Caki2 (cell line): ENCODE measurements at regions not wholly inside any gene's neighbourhood (a gene's known extent, or its start where the extent isn't known, plus 50 kb on each side); places are given as distances from the start of the nearest gene placed in this dataset.
"Not testable (repeated sequence)": the region's sequence is repeated elsewhere in the genome, so short reads cannot be mapped to it uniquely, and the experiment has no call there.

Experiments used
- DNase-seq: peaks from one replicate; pipeline ENCODE4 v3.0.0-alpha.2; 2015; ENCODE audit warnings: low read depth
- in situ Hi-C: cut with HindIII; loops from 2 replicates; pipeline ENCODE4 v1.10.0; 2016; ENCODE audit warnings: low sequenced_read_pairs, low pct_unique_long_range_greater_than_20kb, mixed read lengths

DNA sequence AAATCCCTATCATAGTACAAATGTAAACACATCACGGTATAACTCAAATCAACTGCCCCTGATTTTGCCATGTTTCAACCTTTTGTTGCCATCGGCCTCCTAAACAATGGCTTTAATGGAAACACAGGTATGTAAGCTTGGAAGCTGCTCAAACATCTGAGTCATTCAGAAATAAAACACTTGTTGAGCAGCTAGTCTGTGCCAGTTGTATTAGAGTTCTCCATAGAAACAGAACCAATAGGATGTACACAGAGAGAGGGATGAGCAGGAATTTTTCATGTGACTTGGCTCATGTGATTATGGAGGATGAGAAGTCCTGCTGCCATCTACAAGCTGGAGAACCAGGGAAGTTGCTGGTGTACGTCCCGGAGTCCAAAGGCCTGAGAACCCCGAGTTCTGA lies 186.1 kb downstream of the LMLN start:
- peak; percentile 13 for DNase-seq
- in situ Hi-C loops, result not testable (repeated sequence)

DNA sequence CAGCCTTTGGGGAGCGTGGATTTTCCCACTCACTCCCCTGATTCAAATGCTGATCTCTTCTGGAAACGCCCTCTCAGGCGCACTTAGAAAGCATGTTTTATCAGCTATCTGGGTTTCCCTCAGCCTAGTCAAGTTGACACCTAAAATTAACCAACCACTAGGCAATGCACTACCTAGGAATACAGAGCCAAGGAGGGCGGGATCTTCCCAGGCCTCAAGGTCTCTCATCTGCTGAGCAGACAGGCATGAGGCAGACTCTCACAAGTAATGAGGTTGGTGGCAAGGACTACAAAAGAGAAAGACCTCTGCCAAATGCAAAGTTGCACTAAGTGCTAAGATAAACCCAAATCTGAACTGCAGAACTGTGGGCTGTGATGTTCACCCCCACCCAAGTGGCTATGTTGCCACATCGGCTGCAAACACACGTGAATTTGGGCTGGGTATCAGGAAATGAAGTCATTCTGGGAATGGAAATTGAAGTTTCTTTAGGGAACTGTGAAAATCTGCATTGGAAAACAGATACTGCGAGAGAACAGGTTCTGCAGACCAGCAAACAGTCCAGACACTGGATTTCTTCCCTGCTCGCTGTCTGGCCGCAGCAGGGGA lies 186.6 kb downstream of the LMLN start:
- in situ Hi-C loops, result not testable (repeated sequence)

DNA sequence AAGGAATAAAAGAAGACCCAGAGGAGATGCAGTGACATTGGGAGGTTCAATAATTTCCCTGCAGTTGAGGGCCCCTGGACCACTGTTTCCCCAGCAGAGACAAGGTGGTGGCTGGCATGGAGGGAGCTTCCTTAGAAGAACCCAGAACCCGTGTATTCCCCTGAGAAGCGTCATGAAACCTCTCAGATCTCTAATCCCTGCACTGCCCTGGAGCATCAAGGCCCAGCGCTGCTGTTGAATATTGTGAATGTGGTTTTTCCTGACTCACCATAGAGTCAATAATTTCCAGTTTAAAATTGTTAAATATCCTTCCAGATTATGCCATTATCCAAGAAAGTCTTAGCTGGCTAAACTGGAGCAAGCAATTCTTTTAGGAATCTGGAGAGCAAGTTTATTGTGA lies 187.2 kb downstream of the LMLN start:
- in situ Hi-C loops, DNase-seq: not testable (repeated sequence)

More for the DNA sequence above, 186.6 kb downstream of the LMLN start:
- not testable (repeated sequence) for DNase-seq

DNA sequence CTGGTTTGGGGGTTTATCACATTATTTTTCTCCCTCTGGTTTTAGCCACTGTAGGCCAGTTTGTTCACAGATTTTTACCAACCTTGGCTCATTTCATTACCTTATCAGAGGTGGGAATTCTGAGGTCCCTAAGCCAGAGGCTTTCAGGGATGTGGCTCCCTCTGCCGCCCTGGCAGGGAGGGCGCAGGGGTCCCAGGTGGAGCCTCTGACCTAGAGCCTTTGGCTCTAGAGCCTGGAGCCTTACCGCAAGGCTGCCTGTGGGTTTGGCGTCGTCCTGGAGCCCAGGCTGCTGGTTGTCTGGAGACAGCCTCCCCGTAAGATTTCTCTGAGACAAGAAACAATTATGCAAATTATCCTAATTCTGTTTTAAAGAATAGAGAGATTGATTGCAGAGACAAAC lies 188.0 kb downstream of the LMLN start:
- not testable (repeated sequence) for DNase-seq

GRCh38 chr3:198149904-198150303 lies 189.9 kb downstream of the LMLN start:
- in situ Hi-C loops, DNase-seq: not testable (repeated sequence)

More for the DNA sequence above, 188.0 kb downstream of the LMLN start:
- in situ Hi-C loops, result not testable (repeated sequence)

DNA sequence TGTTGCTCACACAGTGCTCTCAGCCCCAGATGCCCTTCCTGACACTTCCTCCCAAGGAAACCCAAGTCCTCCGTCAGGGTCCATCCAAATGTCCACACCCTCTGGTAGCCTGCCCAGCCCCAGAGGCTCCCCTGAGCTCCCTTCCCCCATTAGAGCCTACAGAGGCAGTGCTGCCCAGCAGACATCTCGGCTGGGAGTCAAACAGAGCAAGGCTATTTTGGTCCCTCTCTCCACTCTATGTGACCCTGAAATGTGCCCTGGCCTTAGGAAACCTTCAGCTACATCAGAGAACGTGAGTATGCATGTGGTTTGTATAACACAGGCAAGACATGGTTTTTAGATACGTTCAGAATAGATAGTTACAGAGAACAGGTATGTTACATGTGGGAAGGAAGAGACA lies 191.8 kb downstream of the LMLN start:
- DNase-seq, in situ Hi-C loops: not testable (repeated sequence)

- DNase-seq, in situ Hi-C loops: not testable (repeated sequence)
Observed at GRCh38 chr3:198155771-198156170, 195.8 kb downstream of the LMLN start.

- in situ Hi-C loops, DNase-seq: not testable (repeated sequence)
Observed at GRCh38 chr3:198157231-198157868, 197.3 kb downstream of the LMLN start.

DNA sequence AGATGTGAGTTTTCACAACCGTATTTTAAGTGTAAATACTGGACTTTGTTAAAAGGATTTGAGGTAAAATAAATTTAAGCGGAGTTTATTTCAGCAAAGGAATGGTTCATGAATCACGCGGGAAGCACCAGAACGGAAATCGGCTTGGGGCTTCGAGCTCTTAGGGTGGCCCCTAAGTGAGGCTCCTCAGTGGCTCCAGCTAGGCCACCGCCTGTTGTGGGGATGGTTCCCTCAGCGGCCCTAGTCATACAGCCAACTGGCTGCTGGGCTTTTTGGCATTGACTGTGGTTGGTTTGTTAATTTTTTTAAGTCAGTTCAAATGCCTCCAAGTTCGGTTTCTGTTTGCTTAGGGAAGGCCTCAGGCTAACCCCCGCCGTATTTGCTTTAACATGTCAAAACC lies 198.0 kb downstream of the LMLN start:
- in situ Hi-C loops, DNase-seq: not testable (repeated sequence)

DNA sequence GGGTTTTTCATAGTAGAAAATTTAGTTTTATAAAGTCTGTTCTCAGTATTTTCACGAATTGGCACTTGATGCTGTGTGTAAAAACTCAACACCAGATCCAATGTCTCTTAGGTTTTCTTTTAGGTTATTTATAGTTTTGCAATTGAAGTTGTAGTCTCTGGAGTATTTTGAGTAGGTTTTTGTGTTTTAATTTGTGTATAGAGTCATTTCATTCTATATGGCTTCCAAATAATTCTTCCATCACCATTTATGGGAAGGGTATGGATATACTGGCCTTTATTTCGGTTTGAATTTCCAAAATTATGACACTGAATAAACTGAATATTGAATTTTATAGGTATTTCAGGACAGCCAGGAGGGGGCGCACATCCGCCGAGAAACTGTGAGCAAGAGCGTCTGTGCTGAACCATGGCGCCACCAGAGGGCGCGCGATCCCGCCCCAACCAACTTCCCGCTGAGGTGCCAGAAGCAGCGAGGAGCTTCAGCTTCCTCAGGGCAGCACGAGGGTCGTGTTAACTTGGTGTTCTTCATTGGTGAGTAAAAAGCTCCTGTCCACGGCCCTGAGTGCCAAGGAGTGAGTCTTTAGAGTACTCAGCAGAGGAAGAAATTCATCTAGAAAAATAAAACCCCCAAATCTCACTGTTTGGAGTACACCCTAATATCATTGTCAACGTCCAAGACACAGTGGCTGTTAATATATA lies 207.5 kb downstream of the LMLN start:
- peak; percentile 17 for DNase-seq
- in situ Hi-C loops, result not testable (repeated sequence)

DNA sequence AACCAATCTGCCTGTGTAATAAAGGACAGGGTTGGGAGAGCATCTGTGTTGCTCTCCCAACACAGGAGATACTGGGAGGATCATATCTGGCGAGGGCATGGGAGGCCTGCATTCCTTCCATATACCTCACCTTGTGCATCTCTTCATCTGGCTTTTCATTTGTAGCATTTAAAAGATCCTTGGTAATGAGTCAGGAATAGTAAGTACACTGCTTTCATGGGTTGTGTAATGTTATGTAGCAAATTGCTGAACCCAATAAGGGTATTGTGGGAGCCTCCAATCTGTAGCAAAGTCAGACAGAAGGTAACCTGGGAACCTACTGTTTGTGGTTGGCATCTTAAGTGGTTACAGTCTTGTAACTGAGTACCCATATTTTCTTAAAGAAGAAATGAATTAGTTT lies 210.8 kb downstream of the LMLN start:
- DNase-seq, in situ Hi-C loops: not testable (repeated sequence)

- in situ Hi-C loops, DNase-seq: not testable (repeated sequence)
Observed at GRCh38 chr3:198173080-198173479, 213.1 kb downstream of the LMLN start.

- DNase-seq, in situ Hi-C loops: not testable (repeated sequence)
Observed at GRCh38 chr3:198173929-198174574, 214.0 kb downstream of the LMLN start.
